ENCODE measurements at regions not wholly inside any gene's neighbourhood (a gene's known extent, or its start where the extent isn't known, plus 50 kb on each side); places are given as distances from the start of the nearest gene placed in this dataset.

- no peak overlapping the region for H2AFZ ChIP-seq (ENCODE audit: low read length)
- H3K9ac ChIP-seq (ENCODE audit: insufficient read depth, low read depth, low read length): no peak overlapping the region
- DNase-seq (ENCODE audit: low spot score) (no peak), FAIRE-seq (no peak), ATAC-seq (no peak)
- H3K4me1 ChIP-seq (ENCODE audit: insufficient read depth, low read length): no peaks in the 10 kb centered on the region
- in situ Hi-C loops (cut with HindIII; ENCODE audit: extremely low pct_ligation_motif_present, low pct_unique_long_range_greater_than_20kb) (no loop called here), intact Hi-C loops (cut with micrococcal nuclease; ENCODE audit: unreplicated experiment) (no loop called here)
- ChIA-PET POLR2A (no interaction called here), CTCF (ENCODE audit: low intra/inter-chr PET ratio, low total read pairs) (no interaction called here)
- no TSS peak for BruUV-seq (replicated peaks)
- no peaks in the 10 kb centered on the region for H3K27me3 ChIP-seq (ENCODE audit: control insufficient read depth in 1 of 2, insufficient read depth in 2 of 2, low read length in 2 of 2)
- no peak overlapping the region for H3K27ac ChIP-seq (ENCODE audit: extremely low read length, insufficient read depth, low read length)
- H3K36me3 ChIP-seq (replicated peaks in 1 of 2; ENCODE audit: control insufficient read depth in 1 of 2, insufficient read depth in 2 of 2, low read length in 2 of 2): no peaks in the 10 kb centered on the region
- 0% methylated on average over 4 of the region's 4 CpGs for WGBS (ENCODE audit: low lambda C conversion rate)
- no peak overlapping the region for H3K4me2 ChIP-seq (ENCODE audit: low read depth, low read length)
- H4K20me1 ChIP-seq (ENCODE audit: insufficient read depth, low read length): no peaks in the 10 kb centered on the region
- H3K4me3 ChIP-seq (replicated peaks in 1 of 3; ENCODE audit: insufficient read depth in 1 of 3, low read depth in 2 of 3, low read length in 3 of 3): no peak overlapping the region
- TF ChIP-seq KLF11 (CRISPR knock-in tag; IDR thresholded peaks at IDR 0.05): no peak
- no peaks in the 10 kb centered on the region; the same call in 1 of the 2 replicates for H3K9me3 ChIP-seq (ENCODE audit: low read length)
- H3K79me2 ChIP-seq (ENCODE audit: insufficient read depth, low read length): no peaks in the 10 kb centered on the region
Measured at GRCh38 chr11:21865541-21865940, 327.3 kb upstream of the ANO5 start.

GRCh38 chr11:21866781-21867180, 326.1 kb upstream of the ANO5 start:
- H3K9me3 ChIP-seq (ENCODE audit: low read length): no peaks in the 10 kb centered on the region; the same call in 1 of the 2 replicates
- no peak overlapping the region for H3K27ac ChIP-seq (ENCODE audit: extremely low read length, insufficient read depth, low read length)
- TF ChIP-seq, protein P1, sequence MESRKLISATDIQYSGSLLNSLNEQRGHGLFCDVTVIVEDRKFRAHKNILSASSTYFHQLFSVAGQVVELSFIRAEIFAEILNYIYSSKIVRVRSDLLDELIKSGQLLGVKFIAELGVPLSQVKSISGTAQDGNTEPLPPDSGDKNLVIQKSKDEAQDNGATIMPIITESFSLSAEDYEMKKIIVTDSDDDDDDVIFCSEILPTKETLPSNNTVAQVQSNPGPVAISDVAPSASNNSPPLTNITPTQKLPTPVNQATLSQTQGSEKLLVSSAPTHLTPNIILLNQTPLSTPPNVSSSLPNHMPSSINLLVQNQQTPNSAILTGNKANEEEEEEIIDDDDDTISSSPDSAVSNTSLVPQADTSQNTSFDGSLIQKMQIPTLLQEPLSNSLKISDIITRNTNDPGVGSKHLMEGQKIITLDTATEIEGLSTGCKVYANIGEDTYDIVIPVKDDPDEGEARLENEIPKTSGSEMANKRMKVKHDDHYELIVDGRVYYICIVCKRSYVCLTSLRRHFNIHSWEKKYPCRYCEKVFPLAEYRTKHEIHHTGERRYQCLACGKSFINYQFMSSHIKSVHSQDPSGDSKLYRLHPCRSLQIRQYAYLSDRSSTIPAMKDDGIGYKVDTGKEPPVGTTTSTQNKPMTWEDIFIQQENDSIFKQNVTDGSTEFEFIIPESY (CRISPR knock-in tag; IDR thresholded peaks at IDR 0.05): no peak
- no peak for TF ChIP-seq NCOA1 (CRISPR knock-in tag; IDR thresholded peaks at IDR 0.05)
- intact Hi-C loops (cut with micrococcal nuclease; ENCODE audit: unreplicated experiment): no loop called here
- H2AFZ ChIP-seq (ENCODE audit: low read length): no peak overlapping the region
- no peak overlapping the region for H3K4me3 ChIP-seq (replicated peaks in 1 of 3; ENCODE audit: insufficient read depth in 1 of 3, low read depth in 2 of 3, low read length in 3 of 3)
- H3K9ac ChIP-seq (ENCODE audit: insufficient read depth, low read depth, low read length): no peak overlapping the region
- ChIA-PET POLR2A (no interaction called here), CTCF (ENCODE audit: low intra/inter-chr PET ratio, low total read pairs) (no interaction called here)
- ATAC-seq: no peak
- H3K79me2 ChIP-seq (ENCODE audit: insufficient read depth, low read length): no peaks in the 10 kb centered on the region
- H3K36me3 ChIP-seq (replicated peaks in 1 of 2; ENCODE audit: control insufficient read depth in 1 of 2, insufficient read depth in 2 of 2, low read length in 2 of 2): no peaks in the 10 kb centered on the region
- no peaks in the 10 kb centered on the region for H3K27me3 ChIP-seq (ENCODE audit: control insufficient read depth in 1 of 2, insufficient read depth in 2 of 2, low read length in 2 of 2)
- in situ Hi-C loops (cut with HindIII; ENCODE audit: extremely low pct_ligation_motif_present, low pct_unique_long_range_greater_than_20kb): no loop called here
- H4K20me1 ChIP-seq (ENCODE audit: insufficient read depth, low read length): no peaks in the 10 kb centered on the region
- no peaks in the 10 kb centered on the region for H3K4me1 ChIP-seq (ENCODE audit: insufficient read depth, low read length)
- no peak for FAIRE-seq
- BruUV-seq (replicated peaks): no TSS peak
- 29% methylated on average over 2 of the region's 2 CpGs for WGBS (ENCODE audit: low lambda C conversion rate)
- H3K4me2 ChIP-seq (ENCODE audit: low read depth, low read length): no peak overlapping the region
- DNase-seq (ENCODE audit: low spot score): no peak
